ENCODE measurements at regions not wholly inside any gene's neighbourhood (a gene's known extent, or its start where the extent isn't known, plus 50 kb on each side); places are given as distances from the start of the nearest gene placed in this dataset.

- TF ChIP-seq CTCF (IDR thresholded peaks at IDR 0.05) = no peak
- no peak for TF ChIP-seq POLR2A (IDR thresholded peaks at IDR 0.05)
Measured at GRCh38 chr16:76882105-76882504, 308.9 kb upstream of the MON1B start.
